Mesenchymal stem cell (in vitro differentiated cells and primary cell): ENCODE measurements at regions not wholly inside any gene's neighbourhood (a gene's known extent, or its start where the extent isn't known, plus 50 kb on each side); places are given as distances from the start of the nearest gene placed in this dataset.
A peak's percentile ranks its signal among the peaks of the same experiment; 100 is the strongest.

Source experiments
- DNase-seq: peaks from one replicate; pipeline ENCODE4 v3.0.0-alpha.2; 2013
- H2AFZ ChIP-seq: one replicate; pipeline ENCODE4 v1.6.1; 2013; ENCODE audit warnings: low read depth, mild to moderate bottlenecking, control low read depth, inconsistent platforms, low read length, moderate library complexity
- H2AK5ac ChIP-seq: 2 replicates; pipeline ENCODE4 v1.6.1; 2013; ENCODE audit warnings: low read length, moderate library complexity, mild to moderate bottlenecking, inconsistent platforms; ENCODE audit not compliant: severe bottlenecking
- H2BK120ac ChIP-seq: one replicate; pipeline ENCODE4 v1.6.1; 2013; ENCODE audit warnings: low read depth, mild to moderate bottlenecking, inconsistent platforms, low read length, moderate library complexity
- H2BK12ac ChIP-seq, 2 experiments: one replicate each; pipeline ENCODE4 v1.6.1; 2013; ENCODE audit warnings: inconsistent platforms in 2 of 2, low read length in 2 of 2, mild to moderate bottlenecking in 2 of 2, moderate library complexity in 2 of 2, control low read depth in 1 of 2
- H2BK15ac ChIP-seq: one replicate; pipeline ENCODE4 v1.6.1; 2013; ENCODE audit warnings: mild to moderate bottlenecking, low read depth, inconsistent platforms; ENCODE audit not compliant: poor library complexity, severe bottlenecking
- H2BK5ac ChIP-seq: 2 replicates; pipeline ENCODE4 v1.6.1; 2013; ENCODE audit warnings: low read depth, mild to moderate bottlenecking, low read length, control low read depth, inconsistent platforms; ENCODE audit not compliant: poor library complexity, severe bottlenecking
- H3K14ac ChIP-seq, 2 experiments: one replicate each; pipeline ENCODE4 v1.6.1; 2013; ENCODE audit warnings: inconsistent platforms in 2 of 2, low read length in 2 of 2, control low read depth in 1 of 2, mild to moderate bottlenecking in 1 of 2, moderate library complexity in 1 of 2
- H3K18ac ChIP-seq, 2 experiments: one replicate each; pipeline ENCODE4 v1.6.1; 2013; ENCODE audit warnings: inconsistent platforms in 2 of 2, low read length in 2 of 2, control low read depth in 1 of 2, low read depth in 1 of 2, mild to moderate bottlenecking in 1 of 2
- H3K23ac ChIP-seq, 2 experiments: one replicate each; pipeline ENCODE4 v1.6.1; 2013; ENCODE audit warnings: inconsistent platforms in 2 of 2, low read length in 2 of 2, mild to moderate bottlenecking in 2 of 2, moderate library complexity in 2 of 2, control low read depth in 1 of 2
- H3K27ac ChIP-seq: 2 replicates; pipeline ENCODE4 v1.5.1; 2013; ENCODE audit warnings: mild to moderate bottlenecking, moderate library complexity, low read length, control low read depth, inconsistent platforms; ENCODE audit not compliant: poor library complexity, severe bottlenecking
- H3K27me3 ChIP-seq, 2 experiments: 2 replicates each; pipeline versions ENCODE4 v1.6.1 to v1.7.0; 2013; ENCODE audit warnings: low read length in 2 of 2, mild to moderate bottlenecking in 2 of 2, moderate library complexity in 2 of 2, control low read depth in 1 of 2, inconsistent platforms in 1 of 2; ENCODE audit not compliant: control insufficient read depth in 1 of 2, insufficient read depth in 1 of 2
- H3K36me3 ChIP-seq, 2 experiments: 2 replicates each; pipeline versions ENCODE4 v1.6.1 to v1.7.0; 2013; ENCODE audit warnings: low read length in 2 of 2, control low read depth in 1 of 2, inconsistent platforms in 1 of 2, low read depth in 1 of 2, mild to moderate bottlenecking in 1 of 2; ENCODE audit not compliant: insufficient read depth in 2 of 2, control insufficient read depth in 1 of 2
- H3K4ac ChIP-seq, 2 experiments: one replicate each; pipeline ENCODE4 v1.6.1; 2013; ENCODE audit warnings: inconsistent platforms in 2 of 2, low read length in 2 of 2, mild to moderate bottlenecking in 2 of 2, moderate library complexity in 2 of 2, control low read depth in 1 of 2, low read depth in 1 of 2
- H3K4me1 ChIP-seq: 2 replicates; pipeline ENCODE4 v1.6.1; 2013; ENCODE audit warnings: low read depth, low read length, control low read depth; ENCODE audit not compliant: control insufficient read depth, insufficient read depth
- H3K4me2 ChIP-seq: 2 replicates; pipeline ENCODE4 v1.6.1; 2013; ENCODE audit warnings: low read length, mild to moderate bottlenecking, inconsistent platforms; ENCODE audit not compliant: poor library complexity, severe bottlenecking
- H3K4me3 ChIP-seq, 2 experiments: 2 replicates each; pipeline versions ENCODE4 v1.5.1 to v1.7.0; 2013; ENCODE audit warnings: low read length in 2 of 2, mild to moderate bottlenecking in 2 of 2, control low read depth in 1 of 2, low read depth in 1 of 2; ENCODE audit not compliant: insufficient read depth in 1 of 2
- H3K79me1 ChIP-seq: replicated peaks from 2 replicates; pipeline ENCODE4 v1.6.1; 2013; ENCODE audit warnings: mild to moderate bottlenecking, control low read depth, low read length, inconsistent platforms; ENCODE audit not compliant: poor library complexity, severe bottlenecking
- H3K9ac ChIP-seq: 2 replicates; pipeline ENCODE4 v1.7.0; 2013; ENCODE audit warnings: mild to moderate bottlenecking, low read length, moderate library complexity
- H3K9me3 ChIP-seq: 2 replicates; pipeline ENCODE4 v1.7.0; 2013; ENCODE audit warnings: mild to moderate bottlenecking, low read length; ENCODE audit not compliant: control insufficient read depth
- H4K8ac ChIP-seq: one replicate; pipeline ENCODE4 v1.6.1; 2013; ENCODE audit warnings: inconsistent platforms, mild to moderate bottlenecking, low read length, moderate library complexity
- H4K91ac ChIP-seq: one replicate; pipeline ENCODE4 v1.6.1; 2013; ENCODE audit warnings: mild to moderate bottlenecking, low read length, inconsistent platforms
- WGBS: methylation state at CpG from one replicate; pipeline ENCODE4 v1.1.7; 2013; ENCODE audit warnings: mixed read lengths; 5-methylcytosine and 5-hydroxymethylcytosine counted together

- no peak overlapping the region for H3K27ac ChIP-seq
- WGBS = no CpG with 5 or more reads among the region's 1 CpG
- no peak overlapping the region for H4K8ac ChIP-seq
- no peak overlapping the region for H3K23ac ChIP-seq
- H3K9ac ChIP-seq = no peak overlapping the region
- no peak overlapping the region for H2AFZ ChIP-seq
- H2BK5ac ChIP-seq = no peak overlapping the region
- no peaks in the 10 kb centered on the region for H3K36me3 ChIP-seq
- no peak overlapping the region for H3K4ac ChIP-seq
- no peak overlapping the region for H2BK15ac ChIP-seq
- H4K91ac ChIP-seq = no peak overlapping the region
- no peaks in the 10 kb centered on the region for H3K4me1 ChIP-seq
- peaks cover 4% of the 10 kb centered on the region for H3K9me3 ChIP-seq
- H3K4me2 ChIP-seq = no peak overlapping the region
- no peak overlapping the region for H2BK120ac ChIP-seq
- no peaks in the 10 kb centered on the region for H3K79me1 ChIP-seq
- no peak overlapping the region for H3K14ac ChIP-seq
- no peak overlapping the region for H3K18ac ChIP-seq
- peak; percentile 44 for DNase-seq
- H2AK5ac ChIP-seq = no peak overlapping the region
- H3K27me3 ChIP-seq = no peaks in the 10 kb centered on the region
- no peak overlapping the region for H3K4me3 ChIP-seq
- H2BK12ac ChIP-seq = no peak overlapping the region
Observed at GRCh38 chr18:56076723-56077122, 488.7 kb upstream of the TCF4 start.

- Histone ChIP-seq H3K27ac (no peak overlapping the region), H3K9ac (peak overlapping the region; percentile 27), H3K79me1 (no peaks in the 10 kb centered on the region), H4K91ac (no peak overlapping the region), H3K4me1 (no peaks in the 10 kb centered on the region), H2AFZ (no peak overlapping the region), H3K4me3 (peak overlapping the region in 1 of 2 experiments; percentile 58), H3K18ac (no peak overlapping the region), H4K8ac (no peak overlapping the region), H3K27me3 (no peaks in the 10 kb centered on the region), H3K4me2 (no peak overlapping the region), H3K23ac (no peak overlapping the region), H3K9me3 (no peaks in the 10 kb centered on the region), H2BK15ac (no peak overlapping the region), H2BK120ac (no peak overlapping the region), H2BK12ac (no peak overlapping the region), H3K4ac (no peak overlapping the region), H3K14ac (no peak overlapping the region), H2BK5ac (no peak overlapping the region), H2AK5ac (no peak overlapping the region), H3K36me3 (no peaks in the 10 kb centered on the region)
- no peak for DNase-seq
- 100% methylated on average over 3 of the region's 5 CpGs for WGBS
Observed at GRCh38 chr18:56068701-56069100, 480.7 kb upstream of the TCF4 start.

GRCh38 chr18:56067969-56068671 lies 480.1 kb upstream of the TCF4 start:
- Histone ChIP-seq H4K8ac (no peak overlapping the region), H3K4me3 (peak overlapping the region in 1 of 2 experiments; percentile 58), H3K9ac (peak overlapping the region; percentile 51), H3K4ac (no peak overlapping the region), H3K27ac (no peak overlapping the region), H3K79me1 (no peaks in the 10 kb centered on the region), H3K4me2 (no peak overlapping the region), H3K27me3 (no peaks in the 10 kb centered on the region), H2BK120ac (no peak overlapping the region), H3K4me1 (no peaks in the 10 kb centered on the region), H2BK12ac (no peak overlapping the region), H2BK15ac (no peak overlapping the region), H3K23ac (no peak overlapping the region), H3K9me3 (no peaks in the 10 kb centered on the region), H3K14ac (no peak overlapping the region), H2AFZ (no peak overlapping the region), H3K18ac (no peak overlapping the region), H3K36me3 (no peaks in the 10 kb centered on the region), H4K91ac (no peak overlapping the region), H2BK5ac (no peak overlapping the region), H2AK5ac (no peak overlapping the region)
- 55% methylated on average over 1 of the region's 2 CpGs for WGBS
- peak; percentile 35 for DNase-seq

- Histone ChIP-seq H3K79me1 (no peaks in the 10 kb centered on the region), H2BK5ac (no peak overlapping the region), H3K18ac (no peak overlapping the region), H3K36me3 (no peaks in the 10 kb centered on the region), H2BK12ac (no peak overlapping the region), H4K8ac (no peak overlapping the region), H3K27me3 (no peaks in the 10 kb centered on the region), H3K9ac (peak overlapping the region; percentile 51), H3K23ac (no peak overlapping the region), H3K4me3 (peak overlapping the region in 1 of 2 experiments; percentile 58), H2BK120ac (no peak overlapping the region), H3K14ac (no peak overlapping the region), H2AFZ (no peak overlapping the region), H4K91ac (no peak overlapping the region), H2BK15ac (no peak overlapping the region), H3K4me1 (no peaks in the 10 kb centered on the region), H2AK5ac (no peak overlapping the region), H3K4ac (no peak overlapping the region), H3K27ac (no peak overlapping the region), H3K4me2 (no peak overlapping the region), H3K9me3 (no peaks in the 10 kb centered on the region)
- 92% methylated on average over 6 of the region's 7 CpGs for WGBS
- DNase-seq = no peak
Observed at GRCh38 chr18:56067214-56067894, 479.4 kb upstream of the TCF4 start.
